Lower leg skin (tissue), 4 donors: ENCODE measurements at regions not wholly inside any gene's neighbourhood (a gene's known extent, or its start where the extent isn't known, plus 50 kb on each side); places are given as distances from the start of the nearest gene placed in this dataset.

Experiments
- DNase-seq, 2 donors: peaks; one replicate each; pipeline ENCODE4 v3.0.0-alpha.2; 2019; ENCODE audit warnings: low spot score in 2 of 2
- H3K4me3 ChIP-seq: fragments of 200-600 bp; sonication (generic); 2 replicates; pipeline ENCODE4 v1.5.1; 2017; ENCODE audit warnings: mild to moderate bottlenecking, low read depth; ENCODE audit not compliant: poor library complexity, severe bottlenecking
- POLR2A ChIP-seq, 2 donors: fragments of 450-650 bp; IDR thresholded peaks; one replicate each; pipeline ENCODE4 v1.6.1; 2016 to 2017; ENCODE audit warnings: antibody characterized with exemption in 2 of 2, mild to moderate bottlenecking in 1 of 2, moderate library complexity in 1 of 2
- WGBS, 2 donors: methylation state at CpG; one replicate each; pipeline ENCODE4 v1.1.5; 2018; 5-methylcytosine and 5-hydroxymethylcytosine counted together
- intact Hi-C: fragments of 100-400 bp; cut with DNase I; formaldehyde crosslinking; loops from one replicate; pipeline ENCODE4 v1.15.0; 2023; ENCODE audit warnings: low total_unique reads
- TF ChIP-seq, protein P1 (sequence below), 3 donors: fragments of 450-650 bp; IDR thresholded peaks; one replicate each; pipeline ENCODE4 v1.5.1; 2016; ENCODE audit warnings: antibody characterized with exemption in 3 of 3, mild to moderate bottlenecking in 3 of 3, moderate library complexity in 2 of 3

DNA sequence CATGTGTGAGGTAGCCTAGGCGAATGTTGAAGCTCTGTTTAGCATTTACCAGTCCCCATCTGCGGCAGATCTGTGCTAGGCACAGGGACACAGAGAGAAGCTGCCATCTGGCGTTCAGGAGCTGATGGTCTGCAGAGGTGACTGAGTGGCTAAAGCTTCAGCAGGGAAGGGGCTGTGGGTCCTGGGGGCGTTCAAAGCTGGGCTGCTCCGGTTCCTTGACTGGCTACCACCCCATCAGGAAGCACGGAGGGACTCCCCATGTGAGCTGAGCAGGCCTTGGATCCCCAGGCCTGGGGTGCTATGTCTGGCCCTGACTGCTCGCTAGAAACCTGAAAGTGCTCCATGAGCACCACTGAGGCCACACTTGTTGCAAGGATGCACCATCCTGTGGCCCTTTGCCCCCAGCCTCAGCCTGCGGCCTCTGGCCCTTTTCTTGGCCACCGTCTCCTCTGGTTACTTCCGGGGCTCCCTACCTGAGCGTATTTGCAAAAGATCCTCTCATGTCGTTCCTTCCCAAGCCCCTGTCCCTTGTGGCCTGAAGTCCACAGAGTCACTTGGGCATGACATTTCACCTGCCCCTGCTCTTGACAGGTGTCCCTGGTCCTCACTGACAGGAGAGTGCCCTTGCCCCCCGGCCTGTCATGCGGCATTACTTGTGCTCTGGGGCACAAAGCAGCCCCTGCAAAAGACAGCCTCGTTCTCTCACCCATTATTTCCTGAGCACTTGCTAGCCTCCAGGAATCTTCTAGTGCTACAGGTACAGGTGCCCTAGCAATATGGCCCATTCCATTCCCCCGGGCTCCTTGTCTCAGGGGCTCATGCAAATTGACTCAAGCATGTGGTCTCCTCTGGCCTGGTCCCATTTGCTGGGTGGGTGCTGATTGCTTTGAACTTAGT lies 108.1 kb downstream of the GLRX3 start:
- intact Hi-C loops = no loop called here
- peak in 1 of 2 donors; percentile 64 for DNase-seq
- WGBS, 2 donors = 83 to 84% methylated on average over 16 of the region's 16 CpGs
- no peak for TF ChIP-seq POLR2A (IDR thresholded peaks at IDR 0.05)
- TF ChIP-seq, protein P1, sequence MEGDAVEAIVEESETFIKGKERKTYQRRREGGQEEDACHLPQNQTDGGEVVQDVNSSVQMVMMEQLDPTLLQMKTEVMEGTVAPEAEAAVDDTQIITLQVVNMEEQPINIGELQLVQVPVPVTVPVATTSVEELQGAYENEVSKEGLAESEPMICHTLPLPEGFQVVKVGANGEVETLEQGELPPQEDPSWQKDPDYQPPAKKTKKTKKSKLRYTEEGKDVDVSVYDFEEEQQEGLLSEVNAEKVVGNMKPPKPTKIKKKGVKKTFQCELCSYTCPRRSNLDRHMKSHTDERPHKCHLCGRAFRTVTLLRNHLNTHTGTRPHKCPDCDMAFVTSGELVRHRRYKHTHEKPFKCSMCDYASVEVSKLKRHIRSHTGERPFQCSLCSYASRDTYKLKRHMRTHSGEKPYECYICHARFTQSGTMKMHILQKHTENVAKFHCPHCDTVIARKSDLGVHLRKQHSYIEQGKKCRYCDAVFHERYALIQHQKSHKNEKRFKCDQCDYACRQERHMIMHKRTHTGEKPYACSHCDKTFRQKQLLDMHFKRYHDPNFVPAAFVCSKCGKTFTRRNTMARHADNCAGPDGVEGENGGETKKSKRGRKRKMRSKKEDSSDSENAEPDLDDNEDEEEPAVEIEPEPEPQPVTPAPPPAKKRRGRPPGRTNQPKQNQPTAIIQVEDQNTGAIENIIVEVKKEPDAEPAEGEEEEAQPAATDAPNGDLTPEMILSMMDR (IDR thresholded peaks at IDR 0.05) = no peak
- no peak overlapping the region for H3K4me3 ChIP-seq

DNA sequence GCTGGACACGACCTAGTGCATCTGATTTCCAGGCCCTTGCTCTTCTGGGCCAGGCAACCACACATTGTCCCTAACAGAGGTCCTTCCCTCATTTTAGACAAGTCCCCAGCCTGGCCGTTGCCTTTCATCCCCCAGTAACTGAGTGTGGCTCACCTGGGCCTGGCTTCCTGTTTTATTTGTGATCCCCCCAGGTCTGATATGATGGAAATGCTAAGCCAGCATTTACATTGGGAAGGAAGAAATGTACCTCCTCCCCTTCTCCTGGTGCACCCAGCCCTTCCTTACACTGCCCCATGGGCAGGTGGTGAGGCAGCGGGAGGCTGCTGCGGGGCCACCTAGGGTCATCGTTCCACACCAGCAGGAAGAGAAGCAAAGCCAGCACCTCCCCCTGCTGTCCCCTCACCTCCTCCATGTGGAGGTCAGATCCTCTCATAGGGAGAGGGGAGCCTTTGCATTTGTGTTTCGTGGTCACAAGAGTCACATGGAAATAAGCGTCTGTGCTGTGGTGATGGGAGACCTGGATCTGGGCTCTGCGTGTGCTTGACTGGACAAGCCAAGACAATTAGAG lies 108.8 kb downstream of the GLRX3 start:
- H3K4me3 ChIP-seq = no peak overlapping the region
- intact Hi-C loops = no loop called here
- WGBS, 2 donors = 74 to 82% methylated on average over 8 of the region's 8 CpGs
- TF ChIP-seq POLR2A (IDR thresholded peaks at IDR 0.05) = no peak
- TF ChIP-seq, protein P1 (IDR thresholded peaks at IDR 0.05) = no peak
- DNase-seq = no peak

DNA sequence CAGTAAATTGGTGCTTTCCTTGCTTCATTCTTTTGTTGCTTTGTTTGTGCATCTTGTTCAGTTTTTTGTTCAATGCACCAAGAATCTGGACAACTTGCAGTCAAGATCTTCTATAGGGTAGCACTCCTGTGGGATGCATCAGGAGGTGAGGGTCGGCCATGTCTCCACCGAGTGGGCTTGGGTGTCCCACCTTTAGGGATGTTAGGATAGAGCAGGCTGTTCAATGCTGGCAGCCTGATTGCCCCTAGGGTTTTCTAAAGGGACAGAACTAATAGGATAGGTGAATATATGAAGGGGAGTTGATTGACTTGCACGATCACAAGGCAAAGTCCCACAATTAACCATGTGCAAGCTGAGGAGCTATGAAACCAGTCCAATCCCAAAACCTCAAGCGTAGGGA lies 109.9 kb downstream of the GLRX3 start:
- DNase-seq = peak in 1 of 2 donors; percentile 17
- intact Hi-C loops = no loop called here
- 85 to 94% methylated on average over 4 of the region's 4 CpGs for WGBS, 2 donors
- H3K4me3 ChIP-seq = no peak overlapping the region
- TF ChIP-seq, protein P1 (IDR thresholded peaks at IDR 0.05) = no peak
- no peak for TF ChIP-seq POLR2A (IDR thresholded peaks at IDR 0.05)

DNA sequence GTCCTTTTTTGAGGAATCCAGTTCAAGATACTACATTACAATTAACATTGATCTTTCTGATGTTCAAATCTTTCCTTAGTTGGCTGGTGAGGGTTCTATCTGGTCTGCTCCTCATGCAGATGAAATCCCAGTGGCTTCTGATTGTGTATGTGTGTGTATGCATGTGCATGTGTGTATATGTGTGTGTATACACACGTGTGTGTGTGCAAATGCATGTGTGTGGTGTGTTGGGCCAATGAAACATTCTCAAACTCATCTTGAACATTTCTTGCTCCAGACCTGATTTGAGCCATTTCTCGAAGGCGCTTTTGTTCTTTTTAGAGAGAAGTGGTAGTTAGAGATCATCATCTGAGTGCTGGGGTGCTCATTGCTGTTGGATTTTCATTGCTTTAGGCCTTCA lies 113.9 kb downstream of the GLRX3 start:
- intact Hi-C loops = no loop called here
- no peak for DNase-seq
- WGBS, 2 donors = 65 to 80% methylated on average over 3 of the region's 3 CpGs
- TF ChIP-seq POLR2A (IDR thresholded peaks at IDR 0.05) = no peak
- TF ChIP-seq, protein P1 (IDR thresholded peaks at IDR 0.05) = no peak
- no peak overlapping the region for H3K4me3 ChIP-seq

DNA sequence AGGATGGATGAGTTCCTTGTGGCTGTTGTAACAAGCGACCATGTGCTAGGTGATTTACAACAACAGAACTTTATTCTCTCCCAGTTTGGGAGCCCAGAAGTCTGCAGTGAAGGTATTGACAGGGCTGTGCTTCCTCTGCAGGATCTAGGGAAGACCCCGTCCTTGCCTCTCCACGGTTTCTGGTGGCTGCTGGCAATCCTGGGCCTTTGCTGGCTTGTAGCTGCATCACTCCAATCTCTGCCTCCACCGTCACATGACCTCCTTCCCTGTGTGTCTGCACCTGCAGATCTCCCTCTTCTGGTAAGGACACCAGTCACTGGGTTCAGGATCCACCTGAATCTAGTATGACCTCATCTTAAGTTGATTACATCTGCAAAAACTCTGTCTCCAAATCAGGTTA lies 115.6 kb downstream of the GLRX3 start:
- TF ChIP-seq POLR2A (IDR thresholded peaks at IDR 0.05) = no peak
- TF ChIP-seq, protein P1 (IDR thresholded peaks at IDR 0.05) = no peak

More for the DNA sequence above, 115.6 kb downstream of the GLRX3 start:
- H3K4me3 ChIP-seq = no peak overlapping the region
- DNase-seq = no peak
- WGBS, 2 donors = 82 to 87% methylated on average over 4 of the region's 4 CpGs
- intact Hi-C loops = no loop called here
